HL-60 (cell line): ENCODE measurements at regions not wholly inside any gene's neighbourhood (a gene's known extent, or its start where the extent isn't known, plus 50 kb on each side); places are given as distances from the start of the nearest gene placed in this dataset.
"Not testable (repeated sequence)": the region's sequence is repeated elsewhere in the genome, so short reads cannot be mapped to it uniquely, and the experiment has no call there.

Experiments
- DNase-seq, 2 experiments: peaks; one replicate each; pipeline ENCODE4 v3.0.0-alpha.2; 2010 to 2020; ENCODE audit warnings: low read depth in 1 of 2, low spot score in 1 of 2
- H3K27ac ChIP-seq: fragments of 250-450 bp; sonication (Bioruptor Pico); replicated peaks from 2 replicates; pipeline ENCODE4 v1.5.1; 2020; ENCODE audit warnings: mild to moderate bottlenecking, moderate library complexity
- H3K27me3 ChIP-seq: fragments of 250-450 bp; sonication (Bioruptor Pico); 2 replicates; pipeline ENCODE4 v1.5.1; 2021; ENCODE audit warnings: mild to moderate bottlenecking, moderate library complexity; ENCODE audit not compliant: insufficient read depth, poor library complexity, severe bottlenecking
- H3K4me3 ChIP-seq: replicated peaks from 2 replicates; pipeline ENCODE4 v1.5.1; 2011; ENCODE audit warnings: mild to moderate bottlenecking, control low read depth, low read length; ENCODE audit not compliant: insufficient read depth
- CTCF ChIP-seq: IDR thresholded peaks from one replicate; pipeline ENCODE4 v1.5.1; 2011; ENCODE audit warnings: low read length, control low read depth, inconsistent platforms; ENCODE audit not compliant: insufficient read depth
- GABPA ChIP-seq: IDR thresholded peaks from 2 replicates; pipeline ENCODE4 v1.6.1; 2012; ENCODE audit warnings: low read depth
- POLR2AphosphoS5 ChIP-seq: IDR thresholded peaks from 2 replicates; pipeline ENCODE4 v1.6.1; 2012; ENCODE audit warnings: low read depth
- SPI1 ChIP-seq: IDR thresholded peaks from 2 replicates; pipeline ENCODE4 v1.6.1; 2012; ENCODE audit warnings: low read depth, mild to moderate bottlenecking, borderline replicate concordance
- TF ChIP-seq, protein P1 (sequence below): IDR thresholded peaks from 2 replicates; pipeline ENCODE4 v1.6.1; 2012; ENCODE audit warnings: low read depth; ENCODE audit not compliant: insufficient replicate concordance

GRCh38 chr7:113281223-113281622, 162.9 kb upstream of the SMIM30 start:
- Histone ChIP-seq H3K4me3 (no peak overlapping the region), H3K27me3 (no peaks in the 10 kb centered on the region), H3K27ac (no peak overlapping the region)
- TF ChIP-seq SPI1, result no peak
- no peak for TF ChIP-seq CTCF
- no peak for TF ChIP-seq GABPA
- TF ChIP-seq, protein P1, sequence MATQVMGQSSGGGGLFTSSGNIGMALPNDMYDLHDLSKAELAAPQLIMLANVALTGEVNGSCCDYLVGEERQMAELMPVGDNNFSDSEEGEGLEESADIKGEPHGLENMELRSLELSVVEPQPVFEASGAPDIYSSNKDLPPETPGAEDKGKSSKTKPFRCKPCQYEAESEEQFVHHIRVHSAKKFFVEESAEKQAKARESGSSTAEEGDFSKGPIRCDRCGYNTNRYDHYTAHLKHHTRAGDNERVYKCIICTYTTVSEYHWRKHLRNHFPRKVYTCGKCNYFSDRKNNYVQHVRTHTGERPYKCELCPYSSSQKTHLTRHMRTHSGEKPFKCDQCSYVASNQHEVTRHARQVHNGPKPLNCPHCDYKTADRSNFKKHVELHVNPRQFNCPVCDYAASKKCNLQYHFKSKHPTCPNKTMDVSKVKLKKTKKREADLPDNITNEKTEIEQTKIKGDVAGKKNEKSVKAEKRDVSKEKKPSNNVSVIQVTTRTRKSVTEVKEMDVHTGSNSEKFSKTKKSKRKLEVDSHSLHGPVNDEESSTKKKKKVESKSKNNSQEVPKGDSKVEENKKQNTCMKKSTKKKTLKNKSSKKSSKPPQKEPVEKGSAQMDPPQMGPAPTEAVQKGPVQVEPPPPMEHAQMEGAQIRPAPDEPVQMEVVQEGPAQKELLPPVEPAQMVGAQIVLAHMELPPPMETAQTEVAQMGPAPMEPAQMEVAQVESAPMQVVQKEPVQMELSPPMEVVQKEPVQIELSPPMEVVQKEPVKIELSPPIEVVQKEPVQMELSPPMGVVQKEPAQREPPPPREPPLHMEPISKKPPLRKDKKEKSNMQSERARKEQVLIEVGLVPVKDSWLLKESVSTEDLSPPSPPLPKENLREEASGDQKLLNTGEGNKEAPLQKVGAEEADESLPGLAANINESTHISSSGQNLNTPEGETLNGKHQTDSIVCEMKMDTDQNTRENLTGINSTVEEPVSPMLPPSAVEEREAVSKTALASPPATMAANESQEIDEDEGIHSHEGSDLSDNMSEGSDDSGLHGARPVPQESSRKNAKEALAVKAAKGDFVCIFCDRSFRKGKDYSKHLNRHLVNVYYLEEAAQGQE, result no peak
- no peak for TF ChIP-seq POLR2AphosphoS5
- DNase-seq, result no peak

GRCh38 chr7:113279256-113279655, 160.9 kb upstream of the SMIM30 start:
- no peak for DNase-seq
- Histone ChIP-seq H3K27me3 (no peaks in the 10 kb centered on the region), H3K27ac (no peak overlapping the region), H3K4me3 (no peak overlapping the region)
- TF ChIP-seq GABPA (no peak), POLR2AphosphoS5 (no peak), CTCF (no peak), SPI1 (no peak)
- TF ChIP-seq, protein P1, result no peak

DNA sequence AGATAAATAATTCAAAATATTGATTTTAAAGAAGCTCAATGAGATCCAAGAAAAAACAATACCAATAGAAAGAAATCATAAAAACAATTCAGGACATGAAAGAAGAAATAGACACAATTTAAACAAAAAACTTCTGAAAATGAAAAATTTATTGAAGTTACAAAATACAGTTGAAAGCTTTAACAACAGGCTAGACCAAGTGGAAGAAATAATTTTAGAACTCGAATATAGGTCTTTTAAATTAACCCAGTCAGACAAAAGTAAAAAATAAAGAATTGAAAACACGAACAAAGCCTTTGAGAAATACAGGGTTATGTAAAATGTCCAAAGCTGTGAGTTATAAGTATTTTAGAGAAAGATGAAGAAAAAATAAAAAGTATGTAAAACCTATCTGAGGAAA, 152.4 kb upstream of the SMIM30 start:
- TF ChIP-seq POLR2AphosphoS5 (no peak), SPI1 (no peak), CTCF (no peak), GABPA (no peak)
- TF ChIP-seq, protein P1, result no peak
- no peak overlapping the region for H3K4me3 ChIP-seq

GRCh38 chr7:113269592-113269991, 151.2 kb upstream of the SMIM30 start:
- not testable (repeated sequence) for H3K4me3 ChIP-seq, DNase-seq, H3K27me3 ChIP-seq, H3K27ac ChIP-seq

More for the DNA sequence above, 152.4 kb upstream of the SMIM30 start:
- no peak overlapping the region for H3K27ac ChIP-seq
- H3K27me3 ChIP-seq, result no peaks in the 10 kb centered on the region
- DNase-seq, result no peak
